Germinal center (tissue), 1 donor: ENCODE measurements at regions not wholly inside any gene's neighbourhood (a gene's known extent, or its start where the extent isn't known, plus 50 kb on each side); places are given as distances from the start of the nearest gene placed in this dataset.

Experiments used
- DNase-seq: peaks from one replicate; pipeline ENCODE4 v3.0.0; 2012; ENCODE audit warnings: mixed read lengths, low spot score

- DNase-seq: no peak
Measured at GRCh38 chr6:98142839-98143238, 691.5 kb upstream of the POU3F2 start.

- no peak for DNase-seq
Measured at GRCh38 chr6:98146656-98147055, 687.7 kb upstream of the POU3F2 start.

GRCh38 chr6:98156580-98156979 is 677.8 kb upstream of the POU3F2 start:
- no peak for DNase-seq

- no peak for DNase-seq
Measured at GRCh38 chr6:98179606-98180005, 654.8 kb upstream of the POU3F2 start.

GRCh38 chr6:98200084-98200483 is 634.3 kb upstream of the POU3F2 start:
- no peak for DNase-seq

- no peak for DNase-seq
Measured at GRCh38 chr6:98203170-98203806, 631.1 kb upstream of the POU3F2 start.

- no peak for DNase-seq
Measured at GRCh38 chr6:98212468-98212867, 621.9 kb upstream of the POU3F2 start.

GRCh38 chr6:98215531-98215930 is 618.8 kb upstream of the POU3F2 start:
- DNase-seq: no peak

- no peak for DNase-seq
Measured at GRCh38 chr6:98230250-98230649, 604.1 kb upstream of the POU3F2 start.

- DNase-seq: no peak
Measured at GRCh38 chr6:98239057-98239456, 595.3 kb upstream of the POU3F2 start.

GRCh38 chr6:98241630-98242029 is 592.7 kb upstream of the POU3F2 start:
- no peak for DNase-seq

GRCh38 chr6:98254624-98255023 is 579.8 kb upstream of the POU3F2 start:
- no peak for DNase-seq

GRCh38 chr6:98260382-98260781 is 574.0 kb upstream of the POU3F2 start:
- DNase-seq: no peak

GRCh38 chr6:98272060-98272459 is 562.3 kb upstream of the POU3F2 start:
- DNase-seq: no peak

GRCh38 chr6:98274691-98275090 is 559.7 kb upstream of the POU3F2 start:
- no peak for DNase-seq

GRCh38 chr6:98280492-98280891 is 553.9 kb upstream of the POU3F2 start:
- no peak for DNase-seq

GRCh38 chr6:98286620-98287019 is 547.8 kb upstream of the POU3F2 start:
- no peak for DNase-seq

- DNase-seq: no peak
Measured at GRCh38 chr6:98287876-98288275, 546.5 kb upstream of the POU3F2 start.

GRCh38 chr6:98292810-98293209 is 541.6 kb upstream of the POU3F2 start:
- no peak for DNase-seq

GRCh38 chr6:98295515-98296175 is 538.7 kb upstream of the POU3F2 start:
- no peak for DNase-seq

GRCh38 chr6:98308564-98308963 is 525.8 kb upstream of the POU3F2 start:
- DNase-seq: no peak

- no peak for DNase-seq
Measured at GRCh38 chr6:98310443-98310842, 523.9 kb upstream of the POU3F2 start.

- DNase-seq: no peak
Measured at GRCh38 chr6:98323605-98324004, 510.8 kb upstream of the POU3F2 start.

- DNase-seq: no peak
Measured at GRCh38 chr6:98324446-98324845, 509.9 kb upstream of the POU3F2 start.
